ENCODE measurements at regions not wholly inside any gene's neighbourhood (a gene's known extent, or its start where the extent isn't known, plus 50 kb on each side); places are given as distances from the start of the nearest gene placed in this dataset.
"Not testable (repeated sequence)": the region's sequence is repeated elsewhere in the genome, so short reads cannot be mapped to it uniquely, and the experiment has no call there.

GRCh38 chr21:8695889-8696288, 1825.5 kb upstream of the TPTE start:
- peak; percentile 99 for FAIRE-seq

GRCh38 chr21:8701297-8701696, 1820.1 kb upstream of the TPTE start:
- FAIRE-seq, result not testable (repeated sequence)

- FAIRE-seq, result not testable (repeated sequence)
Observed at GRCh38 chr21:8705829-8706228, 1815.6 kb upstream of the TPTE start.

All from colon (tissue), 2 donors.